Prostate gland (tissue), 2 donors: ENCODE measurements at regions not wholly inside any gene's neighbourhood (a gene's known extent, or its start where the extent isn't known, plus 50 kb on each side); places are given as distances from the start of the nearest gene placed in this dataset.

Experiments
- DNase-seq: peaks from one replicate; pipeline ENCODE4 v3.0.0-alpha.2; 2019; ENCODE audit warnings: low spot score
- H3K27ac ChIP-seq, 2 donors: fragments of 200-600 bp; sonication (generic); 2 replicates each; pipeline ENCODE4 v1.5.1; 2017 to 2019
- H3K27me3 ChIP-seq: fragments of 200-600 bp; sonication (generic); replicated peaks from 2 replicates; pipeline ENCODE4 v1.5.1; 2019; ENCODE audit not compliant: insufficient read depth
- H3K36me3 ChIP-seq, 2 donors: fragments of 200-600 bp; sonication (generic); 1 replicate in 1 of 2; 2 replicates in 1 of 2; pipeline versions ENCODE4 v1.5.1 to v1.8.1; 2017 to 2019
- H3K4me1 ChIP-seq: fragments of 200-600 bp; sonication (generic); replicated peaks from 2 replicates; pipeline ENCODE4 v1.5.1; 2019
- H3K4me3 ChIP-seq, 2 donors: fragments of 200-600 bp; sonication (generic); 2 replicates each; pipeline ENCODE4 v1.5.1; 2017 to 2019
- H3K9me3 ChIP-seq: fragments of 200-600 bp; sonication (generic); 2 replicates; pipeline ENCODE4 v1.5.1; 2017
- CTCF ChIP-seq, 4 experiments: fragments of 200-600 bp in 2 of 4; fragments of 450-650 bp in 2 of 4; sonication (generic) in 2 of 4; IDR thresholded peaks; 1 replicate in 3 of 4; 2 replicates in 1 of 4; pipeline ENCODE4 v1.5.1; 2016 to 2019; ENCODE audit warnings: antibody characterized with exemption in 4 of 4, mild to moderate bottlenecking in 2 of 4, moderate library complexity in 2 of 4
- POLR2A ChIP-seq: fragments of 450-650 bp; IDR thresholded peaks from one replicate; pipeline ENCODE4 v1.6.1; 2016; ENCODE audit warnings: antibody characterized with exemption, mild to moderate bottlenecking
- POLR2AphosphoS5 ChIP-seq: sonication (generic); formaldehyde crosslinking; IDR thresholded peaks from one replicate; pipeline ENCODE4 v1.6.1; 2017; ENCODE audit warnings: antibody characterized with exemption
- WGBS: methylation state at CpG from one replicate; pipeline ENCODE4 v1.1.5; 2018; 5-methylcytosine and 5-hydroxymethylcytosine counted together
- intact Hi-C: fragments of 100-400 bp; cut with DNase I; formaldehyde crosslinking; loops from one replicate; pipeline ENCODE4 v1.14.2; 2022

- no peaks in the 10 kb centered on the region for H3K9me3 ChIP-seq
- 59% methylated on average over 3 of the region's 3 CpGs for WGBS
- intact Hi-C loops = loop anchor here (5.0 kb wide), 1 partner anchor 858 kb away; no protein-coding TSS in a partner anchor
- no peaks in the 10 kb centered on the region for H3K4me1 ChIP-seq
- H3K27ac ChIP-seq = no peak overlapping the region
- no peaks in the 10 kb centered on the region for H3K36me3 ChIP-seq
- H3K4me3 ChIP-seq = no peak overlapping the region
- no peak for DNase-seq
- H3K27me3 ChIP-seq = no peaks in the 10 kb centered on the region
- TF ChIP-seq POLR2A (no peak), CTCF (IDR thresholded peaks at IDR 0.05) (no peak), POLR2AphosphoS5 (no peak)
These were observed 373.4 kb downstream of the CNTNAP4 start for GRCh38 chr16:76650582-76650981.

GRCh38 chr16:76653390-76654026, 376.3 kb downstream of the CNTNAP4 start:
- intact Hi-C loops = loop anchor here (5.0 kb wide), 1 partner anchor 861 kb away; no protein-coding TSS in a partner anchor
- Histone ChIP-seq H3K27ac (no peak overlapping the region), H3K4me3 (no peak overlapping the region), H3K9me3 (no peaks in the 10 kb centered on the region), H3K27me3 (no peaks in the 10 kb centered on the region), H3K36me3 (no peaks in the 10 kb centered on the region), H3K4me1 (no peaks in the 10 kb centered on the region)
- WGBS = 0% methylated on average over 3 of the region's 3 CpGs
- TF ChIP-seq CTCF (IDR thresholded peaks at IDR 0.05) (peak in 2 of 4 experiments; percentile 24 to 25), POLR2AphosphoS5 (no peak)
- no peak for DNase-seq

- intact Hi-C loops = loop anchor here (5.0 kb wide), 1 partner anchor 862 kb away; no protein-coding TSS in a partner anchor
- DNase-seq = no peak
- Histone ChIP-seq H3K27ac (no peak overlapping the region), H3K4me1 (no peaks in the 10 kb centered on the region), H3K27me3 (no peaks in the 10 kb centered on the region), H3K9me3 (no peaks in the 10 kb centered on the region), H3K36me3 (no peaks in the 10 kb centered on the region), H3K4me3 (no peak overlapping the region)
- no peak for TF ChIP-seq POLR2AphosphoS5
- no peak for TF ChIP-seq CTCF (IDR thresholded peaks at IDR 0.05)
- TF ChIP-seq POLR2A = no peak
- 39% methylated on average over 4 of the region's 4 CpGs for WGBS
These were observed 377.1 kb downstream of the CNTNAP4 start for GRCh38 chr16:76654088-76654820.

GRCh38 chr16:76656994-76657393, 379.8 kb downstream of the CNTNAP4 start:
- no peak overlapping the region for H3K4me3 ChIP-seq
- no peak overlapping the region for H3K27ac ChIP-seq
- no peaks in the 10 kb centered on the region for H3K4me1 ChIP-seq
- H3K9me3 ChIP-seq = no peaks in the 10 kb centered on the region
- DNase-seq = no peak
- H3K27me3 ChIP-seq = no peaks in the 10 kb centered on the region
- TF ChIP-seq POLR2AphosphoS5 (no peak), POLR2A (no peak), CTCF (IDR thresholded peaks at IDR 0.05) (no peak)
- intact Hi-C loops = no loop called here
- no peaks in the 10 kb centered on the region for H3K36me3 ChIP-seq
- WGBS = 78% methylated on average over 6 of the region's 6 CpGs
